Hepatic stellate cell (primary cell): ENCODE measurements at regions not wholly inside any gene's neighbourhood (a gene's known extent, or its start where the extent isn't known, plus 50 kb on each side); places are given as distances from the start of the nearest gene placed in this dataset.
"Not testable (repeated sequence)": the region's sequence is repeated elsewhere in the genome, so short reads cannot be mapped to it uniquely, and the experiment has no call there.

Source experiments
- DNase-seq: peaks from one replicate; pipeline ENCODE4 v3.0.0; 2011; ENCODE audit warnings: low spot score

DNA sequence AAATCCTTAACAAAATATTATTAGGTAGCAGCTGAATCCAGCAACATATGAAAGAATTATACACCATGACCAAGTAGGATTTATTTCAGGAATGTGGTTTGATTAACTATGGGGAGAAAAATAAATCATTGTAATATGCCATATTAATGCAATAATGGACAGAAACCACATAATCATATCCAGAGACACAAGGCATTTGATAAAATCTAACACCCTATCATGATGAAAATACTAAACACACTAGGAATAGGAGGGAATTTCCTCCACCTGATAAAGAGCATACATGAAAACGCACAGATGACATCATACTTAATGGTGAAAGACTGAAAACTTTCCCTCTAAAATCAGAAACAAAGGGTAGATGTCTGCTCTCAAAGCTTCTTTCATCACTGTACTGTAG lies 238.9 kb downstream of the PHLDA1 start:
- DNase-seq = no peak

DNA sequence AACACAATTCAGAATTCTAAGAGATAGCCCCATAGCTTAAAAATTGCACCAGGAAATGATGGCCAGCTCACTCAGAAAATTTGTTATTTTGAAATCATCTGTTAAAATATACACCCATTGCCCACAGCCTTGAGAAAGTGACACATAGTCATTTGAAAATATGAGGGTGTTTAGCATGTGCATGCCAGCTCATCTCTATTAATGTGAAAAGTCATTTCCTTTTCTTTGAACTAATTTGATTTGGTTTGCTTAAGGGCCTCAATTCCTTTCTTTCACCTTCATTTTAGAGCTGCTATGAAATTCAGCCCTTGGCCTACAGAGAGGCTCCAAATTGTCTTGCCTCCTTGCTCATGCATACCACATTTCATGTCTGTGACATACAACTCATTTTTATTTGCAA lies 241.4 kb downstream of the PHLDA1 start:
- no peak for DNase-seq

DNA sequence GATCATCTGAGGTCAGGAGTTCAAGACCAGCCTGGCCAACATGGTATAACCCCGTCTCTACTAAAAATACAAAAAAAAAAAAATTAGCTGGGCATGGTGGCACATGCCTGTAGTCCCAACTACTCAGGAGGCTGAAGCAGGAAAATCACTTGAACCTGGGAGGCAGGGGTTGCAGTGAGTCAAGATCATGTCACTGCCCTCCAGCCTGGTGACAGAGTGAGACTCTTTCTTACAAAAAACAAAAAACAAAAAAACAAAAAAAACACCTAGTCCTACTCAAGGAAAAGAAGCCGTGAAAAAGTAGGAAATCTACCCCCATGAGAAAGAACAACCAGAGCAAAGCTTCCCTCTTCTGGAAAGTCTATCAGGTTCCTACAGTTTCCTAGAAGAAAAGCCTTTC lies 244.4 kb downstream of the PHLDA1 start:
- not testable (repeated sequence) for DNase-seq

DNA sequence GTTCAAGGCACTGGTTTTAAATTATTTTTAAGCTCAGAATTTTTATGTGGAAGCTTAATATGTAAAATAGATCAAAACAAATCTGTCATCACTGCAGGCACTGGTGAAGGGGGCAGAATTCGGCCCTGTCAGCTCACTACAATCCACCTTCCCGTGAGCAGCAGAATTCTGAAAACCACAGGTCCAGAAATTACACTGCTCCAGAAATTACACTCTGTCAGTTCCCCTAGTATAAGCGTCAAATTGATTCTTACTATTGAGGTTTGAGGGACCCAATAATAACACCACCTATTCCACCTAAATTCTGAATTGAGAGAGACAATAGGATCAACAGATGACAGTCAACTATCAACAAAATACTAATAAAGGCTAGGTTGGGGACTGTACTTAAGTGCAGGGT lies 245.5 kb downstream of the PHLDA1 start:
- DNase-seq = no peak

DNA sequence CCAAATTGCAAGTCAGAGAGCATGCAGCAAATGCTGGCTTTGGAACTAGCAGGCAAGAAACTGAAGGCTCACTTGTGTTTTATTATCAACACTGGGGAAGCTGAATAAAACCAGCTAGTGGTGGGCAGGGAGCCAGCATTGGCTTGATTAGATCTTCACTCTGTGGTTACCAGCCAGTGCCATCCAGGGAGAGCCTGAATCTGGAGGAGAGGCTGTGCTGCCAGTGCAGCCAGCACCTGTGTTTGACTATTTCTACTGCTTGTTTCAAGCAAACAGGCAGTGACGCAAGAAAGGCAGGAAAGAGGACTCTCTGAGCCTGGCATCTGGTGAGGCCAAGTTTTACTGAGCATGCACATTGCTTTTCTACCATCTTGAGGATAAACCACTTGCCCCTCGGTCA lies 247.0 kb downstream of the PHLDA1 start:
- DNase-seq = no peak

DNA sequence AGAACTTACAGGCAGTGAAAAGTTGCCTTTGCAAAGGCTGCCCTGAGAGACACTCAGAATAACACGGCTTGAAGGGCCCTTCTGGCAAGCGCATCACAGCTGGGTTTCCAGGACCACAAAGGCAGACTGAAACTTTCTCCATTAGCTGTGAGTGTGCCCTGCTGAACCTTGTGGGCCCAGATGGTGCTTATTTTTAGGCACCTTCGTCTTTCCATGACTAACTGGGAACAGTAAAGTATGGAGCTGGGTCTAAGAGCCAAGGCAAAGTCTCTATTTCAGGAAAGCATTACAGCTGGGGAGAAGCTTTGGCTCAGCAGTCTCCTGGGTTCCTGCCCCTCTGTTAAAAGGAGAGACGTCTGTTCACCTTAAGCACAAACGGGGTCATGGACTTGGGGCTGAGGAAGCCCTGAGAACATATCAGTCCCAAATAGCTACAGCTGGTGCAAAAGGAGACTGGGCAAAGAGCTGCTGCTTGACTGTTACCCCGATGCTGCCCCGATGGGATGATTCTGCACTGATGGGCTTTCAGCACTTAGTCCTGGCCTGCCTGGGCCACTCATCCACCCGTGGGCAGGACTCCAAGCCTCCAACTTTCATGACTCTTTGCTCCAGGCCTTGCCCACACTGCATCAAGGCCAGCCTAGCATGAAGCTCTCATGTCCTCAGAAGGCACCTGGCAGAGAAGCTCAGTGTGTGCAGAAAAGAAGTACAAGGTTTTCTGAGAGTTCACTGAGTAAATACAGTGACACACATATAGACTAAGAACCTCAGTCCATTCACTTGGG lies 248.3 kb downstream of the PHLDA1 start:
- DNase-seq = no peak

DNA sequence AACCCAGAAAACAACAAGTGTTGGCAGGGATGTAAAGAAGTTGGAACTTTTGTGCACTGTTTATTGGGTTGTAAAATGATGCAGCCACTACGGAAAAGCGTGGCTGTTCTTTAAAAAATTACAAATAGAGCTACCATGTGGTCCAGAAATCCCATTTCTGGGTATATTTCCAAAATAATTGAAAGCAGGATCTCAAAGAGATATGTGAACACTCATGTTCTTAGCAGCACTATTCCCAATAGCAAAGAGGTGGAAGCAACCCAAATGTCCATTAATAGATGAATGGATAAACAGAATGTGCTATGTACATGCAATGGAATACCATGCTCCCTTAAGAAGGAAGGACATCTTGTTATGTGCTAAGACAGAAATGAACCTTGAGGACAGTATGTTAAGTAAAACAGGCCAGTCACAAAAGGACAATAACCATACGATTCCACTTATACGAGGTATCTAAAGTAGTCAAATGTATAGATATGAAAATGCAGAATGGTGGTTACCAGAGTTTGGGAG lies 249.5 kb downstream of the PHLDA1 start:
- no peak for DNase-seq

DNA sequence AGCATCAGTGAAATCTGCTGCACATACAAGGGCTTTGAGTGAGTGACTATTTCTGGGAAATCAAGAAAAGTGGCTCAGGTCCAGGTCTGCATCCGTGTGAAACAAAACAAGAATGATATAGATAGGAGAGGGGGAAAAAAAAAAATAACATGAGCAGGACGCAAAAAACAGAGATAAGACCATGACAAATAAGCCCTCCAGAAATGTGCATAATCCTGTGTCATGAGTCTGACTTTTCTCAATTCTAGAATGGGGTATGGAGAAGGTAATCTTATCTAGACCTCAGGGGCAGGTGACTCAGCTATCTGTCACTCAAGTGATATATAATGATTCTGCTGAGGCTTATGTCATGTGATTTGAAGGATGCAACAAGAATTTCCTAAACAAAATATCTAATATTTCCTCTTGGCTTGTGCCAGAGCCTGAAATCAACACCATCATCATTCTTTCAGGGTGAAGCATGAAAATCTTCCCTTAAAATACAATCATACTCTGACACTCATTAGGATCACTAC lies 250.0 kb downstream of the PHLDA1 start:
- DNase-seq = no peak

DNA sequence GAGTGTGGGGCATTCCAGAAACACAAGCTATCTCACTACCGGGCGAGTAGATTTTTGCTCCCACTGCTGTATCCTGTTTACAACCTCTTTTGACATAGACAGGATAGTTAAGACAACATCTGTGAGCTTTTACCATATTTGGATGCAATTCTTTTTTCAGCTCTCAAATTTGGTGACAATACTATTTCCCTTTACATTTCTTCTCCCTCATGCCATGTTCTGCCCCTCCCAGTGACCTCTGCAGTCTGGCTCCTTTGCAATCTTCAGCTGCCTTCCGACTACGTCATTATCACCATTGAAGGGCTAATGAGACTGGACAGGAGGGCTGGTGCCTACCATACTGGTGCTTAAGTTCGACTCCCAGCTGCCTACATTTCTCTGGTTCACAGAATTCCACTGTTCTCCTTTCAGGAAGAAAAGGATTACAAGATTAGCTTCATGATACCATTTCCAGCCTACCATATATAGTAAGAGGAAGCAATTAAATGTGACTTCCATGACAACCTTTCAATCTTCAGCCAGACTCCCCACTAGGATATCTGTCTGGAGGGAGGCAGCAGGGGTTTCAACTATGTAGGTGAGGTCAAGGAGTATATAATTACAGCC lies 251.6 kb downstream of the PHLDA1 start:
- no peak for DNase-seq

DNA sequence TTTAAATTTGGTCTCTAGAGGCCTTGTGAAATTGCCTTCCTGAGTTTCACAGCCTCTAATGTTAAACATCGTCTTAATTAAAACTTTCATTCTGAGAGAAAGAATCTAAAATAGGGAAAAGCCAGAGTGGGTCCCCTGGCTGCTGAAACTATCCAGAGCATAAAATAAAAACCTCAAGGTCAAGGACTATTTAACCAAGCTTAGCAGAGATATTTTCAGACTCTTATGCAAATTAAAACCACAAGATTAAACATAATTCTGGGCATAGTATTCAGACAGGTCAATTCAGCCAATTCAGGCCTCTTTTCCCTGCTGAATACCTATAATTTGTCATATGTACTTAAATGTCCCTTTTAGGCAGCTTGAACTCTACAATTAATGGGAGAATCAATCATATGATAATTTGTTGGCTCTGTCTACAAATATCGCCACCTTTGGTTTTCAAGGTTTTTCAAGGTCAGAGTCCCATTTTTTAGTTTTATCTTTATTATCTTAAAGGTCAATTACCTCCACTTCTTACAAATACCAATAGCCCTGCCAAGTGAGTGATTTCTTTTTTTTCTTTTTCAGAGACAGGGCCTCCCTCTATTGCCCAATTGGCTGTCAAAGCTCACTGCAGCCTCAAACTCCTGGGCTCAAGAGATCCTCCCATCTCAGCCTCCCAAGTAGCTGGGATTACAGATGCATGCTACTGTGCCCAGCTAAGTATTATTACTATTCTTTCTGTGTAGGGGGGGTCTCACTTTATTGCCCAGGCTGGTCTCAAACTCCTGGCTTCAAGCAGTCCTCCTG lies 257.1 kb downstream of the PHLDA1 start:
- no peak for DNase-seq

DNA sequence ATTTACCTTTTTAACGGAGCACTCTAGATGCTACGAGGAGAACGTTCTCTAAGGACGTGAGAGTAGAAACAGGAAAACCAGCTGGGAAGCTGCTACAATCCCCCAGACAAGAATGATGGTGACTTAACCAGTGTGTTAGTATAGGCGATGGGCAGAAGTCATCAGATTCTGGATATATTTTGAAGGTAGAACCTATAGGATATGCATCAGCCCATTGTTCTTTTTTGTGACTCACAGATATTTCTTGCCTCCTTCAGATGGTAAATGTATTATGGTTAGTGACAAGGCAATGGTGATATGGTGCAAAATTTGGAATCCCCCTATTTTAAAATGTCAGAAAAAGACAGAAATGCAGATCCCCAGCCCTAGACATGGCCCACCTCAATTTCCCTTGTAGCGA lies 258.2 kb downstream of the PHLDA1 start:
- DNase-seq = no peak

DNA sequence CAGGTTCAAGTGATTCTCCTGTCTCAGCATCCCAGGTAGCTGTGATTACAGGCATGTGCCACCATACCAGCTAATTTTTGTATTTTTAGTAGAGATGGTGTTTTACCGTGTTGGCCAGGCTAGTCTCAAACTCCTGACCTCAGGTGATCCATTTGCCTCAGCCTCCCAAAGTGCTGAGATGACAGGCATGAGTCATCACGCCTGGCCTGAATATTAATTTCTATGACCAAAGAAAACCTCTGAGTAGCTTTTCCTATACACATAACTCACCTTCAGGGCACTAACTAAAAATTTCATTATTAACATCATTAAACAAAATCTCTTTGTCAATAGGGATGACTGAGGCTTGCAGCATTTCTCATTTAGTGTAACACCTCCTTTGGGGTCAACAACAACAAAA lies 259.6 kb upstream of the KRR1 start:
- DNase-seq = no peak

DNA sequence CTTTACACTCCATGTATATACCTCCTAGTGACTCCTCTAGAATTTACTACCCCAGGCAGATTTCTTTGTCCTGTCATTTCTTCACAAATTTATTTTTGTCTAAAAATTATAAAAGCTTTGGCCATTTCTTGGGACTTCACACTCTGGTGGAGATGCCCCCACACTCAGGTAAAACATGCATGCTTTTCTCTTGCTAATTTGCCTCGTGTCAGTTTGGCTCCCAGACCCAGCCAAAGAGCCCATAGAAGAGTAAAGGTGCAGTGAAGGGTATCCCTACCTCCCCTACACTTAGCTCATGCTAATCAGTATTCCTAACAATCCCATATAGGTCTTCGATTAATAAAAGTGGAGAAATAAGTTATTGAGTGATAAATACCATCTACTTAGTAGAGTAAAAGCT lies 256.5 kb upstream of the KRR1 start:
- DNase-seq = no peak

DNA sequence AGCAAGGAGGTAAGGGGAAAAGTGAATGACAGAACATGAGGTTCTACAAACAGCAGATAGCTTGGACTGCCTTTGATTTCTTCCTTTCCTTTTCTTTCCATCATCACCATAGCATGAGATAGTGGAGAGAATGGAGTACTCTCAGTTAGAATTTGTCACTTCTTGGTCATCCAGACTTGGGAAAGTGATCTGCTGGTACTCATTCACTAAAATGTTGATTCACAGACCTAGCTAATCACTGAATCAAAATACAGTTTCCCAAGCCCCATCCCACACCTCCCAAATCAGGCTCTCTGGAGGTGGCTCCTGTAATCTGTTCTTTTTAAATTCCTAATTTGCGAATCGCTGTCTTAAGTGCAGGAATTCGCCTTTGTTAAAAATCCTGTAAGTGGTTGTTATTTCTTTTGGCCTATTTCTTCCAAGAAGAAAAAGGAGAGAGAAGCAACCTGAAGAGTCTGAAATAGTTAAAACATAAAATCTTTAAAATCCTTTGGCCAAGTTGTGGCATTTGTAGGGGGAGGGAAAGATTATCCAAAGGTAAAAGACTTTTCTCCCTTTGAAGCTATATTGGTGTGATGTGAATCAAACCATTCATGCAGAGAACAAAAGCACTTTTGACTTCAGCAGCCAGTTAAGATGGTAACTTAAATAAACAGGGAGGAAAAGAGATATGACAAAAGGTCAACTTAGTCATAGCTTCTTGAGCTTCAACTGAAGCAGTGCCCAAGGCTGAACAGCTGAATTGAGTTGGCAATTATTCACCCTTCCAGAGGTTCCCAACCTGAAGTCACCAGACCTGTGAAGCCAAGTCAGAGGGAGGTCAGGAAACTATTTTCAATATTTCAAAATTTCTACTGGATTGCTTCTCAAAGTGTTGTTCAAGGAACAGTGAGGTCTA lies 255.1 kb upstream of the KRR1 start:
- no peak for DNase-seq

DNA sequence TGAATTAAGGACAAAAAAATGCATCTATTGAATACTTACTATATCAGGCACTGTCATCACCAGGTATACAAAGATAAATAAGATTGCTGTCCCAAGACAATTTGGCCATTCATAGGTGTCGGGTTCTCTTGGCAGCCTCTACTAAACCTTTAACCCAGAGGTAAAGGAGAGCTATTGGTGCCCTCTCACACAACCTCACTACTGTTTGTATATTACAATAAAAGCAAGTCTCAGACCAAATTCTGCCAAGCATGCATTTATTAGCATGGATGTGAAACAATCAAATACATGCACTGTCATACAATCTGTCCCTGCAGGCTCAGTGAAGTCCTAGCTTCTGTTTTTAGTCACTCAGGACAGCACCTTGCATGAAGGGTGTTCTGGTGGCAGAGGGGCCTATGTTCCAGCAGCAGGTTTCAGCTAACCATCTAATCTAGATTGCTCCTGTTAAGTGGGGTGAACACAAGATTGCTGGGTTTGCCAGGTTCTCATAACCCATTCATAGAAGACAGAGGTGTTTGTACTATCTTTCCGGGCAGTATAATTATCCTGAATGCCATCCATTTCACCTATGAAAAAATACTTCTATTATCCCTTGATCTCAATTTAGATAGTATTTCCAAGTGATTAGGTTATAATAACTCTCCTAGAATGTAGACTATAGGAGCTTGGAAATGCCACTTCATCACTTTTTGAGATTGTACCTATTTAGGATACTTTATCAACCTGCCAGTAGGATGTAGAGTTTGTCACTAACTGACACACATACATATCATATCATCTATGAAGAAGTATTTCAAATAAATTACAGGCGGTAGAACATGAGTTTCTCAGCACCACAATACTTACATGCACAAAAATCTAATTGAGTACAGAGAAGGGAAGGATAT lies 254.0 kb upstream of the KRR1 start:
- no peak for DNase-seq

DNA sequence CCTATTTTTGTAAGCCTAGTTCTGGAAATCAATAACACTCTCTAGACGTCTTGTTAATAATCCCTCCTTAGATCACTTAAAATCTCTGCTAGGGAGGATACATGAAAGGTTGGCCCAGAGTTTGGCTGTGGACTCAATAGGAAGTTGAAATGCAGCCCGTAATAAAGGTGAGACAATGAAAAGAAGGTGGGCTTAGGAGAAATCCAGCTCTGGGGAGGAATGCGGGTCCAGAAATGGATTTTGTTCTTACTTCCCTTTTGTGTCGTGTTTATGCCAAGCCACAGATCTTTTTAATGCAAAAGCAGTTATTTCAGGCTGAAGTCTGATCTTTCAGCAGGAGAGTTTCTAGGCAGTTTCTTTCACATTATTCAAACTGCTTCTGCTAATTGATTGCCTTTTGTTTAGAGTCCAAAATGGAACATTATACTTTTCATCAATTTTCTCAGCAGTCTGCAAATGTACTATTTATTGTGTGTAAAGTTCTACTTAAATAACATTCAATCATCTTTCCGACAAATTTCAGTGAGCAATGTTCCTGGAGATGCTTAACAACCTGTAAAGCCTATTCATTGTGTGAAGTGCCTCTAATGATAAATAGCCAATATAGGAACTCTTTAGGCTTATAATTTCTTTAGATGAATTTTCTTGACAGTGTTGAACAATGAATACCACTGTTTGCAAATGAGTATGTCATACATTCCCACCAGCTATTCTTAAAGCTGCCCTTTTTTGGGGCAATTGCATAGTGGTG lies 252.9 kb upstream of the KRR1 start:
- no peak for DNase-seq

DNA sequence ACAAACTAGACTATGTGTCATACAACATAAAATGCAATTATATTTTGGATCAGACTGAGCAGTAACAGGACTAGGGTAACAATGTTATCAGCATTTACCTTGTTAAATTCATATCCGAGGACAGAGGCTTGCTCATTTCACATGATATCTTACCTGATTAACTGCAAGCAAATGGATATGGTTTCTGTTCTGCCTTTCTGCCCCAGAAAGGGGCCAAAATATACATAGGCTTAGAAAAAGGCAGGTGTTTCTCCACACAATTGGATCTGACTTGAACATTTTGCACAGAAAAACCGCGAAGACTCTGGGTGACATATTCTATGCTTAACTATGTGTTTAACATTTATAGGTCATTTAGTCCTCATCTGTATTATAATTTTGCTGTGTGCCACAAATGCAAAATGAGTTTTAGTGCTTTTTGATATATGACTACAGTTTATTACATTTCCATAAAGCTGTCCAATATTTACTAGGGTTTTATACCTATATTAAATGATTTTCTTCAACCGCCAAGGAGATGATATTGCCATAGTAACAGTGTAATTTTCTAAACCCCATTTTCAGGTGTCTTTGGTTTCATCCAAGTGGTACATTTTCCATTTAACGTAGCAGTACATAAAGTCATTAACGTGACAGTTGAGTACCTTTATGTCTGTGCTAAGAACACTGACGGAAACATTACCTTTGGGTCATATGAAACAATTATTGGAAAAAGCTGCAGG lies 249.3 kb upstream of the KRR1 start:
- DNase-seq = no peak

DNA sequence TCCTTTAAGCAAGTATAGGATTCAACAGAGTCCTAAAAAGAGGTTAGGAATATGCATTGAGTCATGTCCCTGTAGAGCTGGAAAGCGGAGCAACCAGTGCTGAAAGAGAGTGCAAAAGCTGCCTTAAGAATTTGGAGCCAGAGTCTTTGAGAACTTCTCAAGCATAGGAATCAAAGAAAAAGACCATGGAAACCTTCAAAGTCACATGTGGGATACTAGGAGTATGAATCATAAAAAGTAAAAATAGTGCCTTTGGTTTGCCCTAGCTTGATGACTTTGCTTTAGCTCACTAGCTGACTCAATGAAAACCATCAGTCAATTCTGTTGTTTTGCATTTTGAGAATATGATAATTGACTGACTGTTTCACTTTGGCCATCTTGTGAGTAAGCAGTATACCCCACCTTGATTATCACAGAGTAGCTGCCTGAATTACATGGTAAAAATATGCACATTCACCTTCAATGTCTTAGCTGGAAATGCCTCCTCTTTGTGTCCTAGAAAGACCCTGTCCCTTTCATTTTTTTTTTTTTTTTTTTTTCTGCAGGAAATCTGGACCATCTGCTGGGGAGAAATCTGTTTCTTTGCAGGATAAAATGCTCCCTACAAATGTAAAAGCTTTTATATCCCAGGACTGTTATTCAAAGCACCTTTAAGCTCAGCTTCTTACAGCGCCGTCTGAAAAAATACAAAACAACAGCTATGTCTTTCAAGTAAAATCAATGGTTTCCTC lies 248.6 kb upstream of the KRR1 start:
- peak; percentile 55 for DNase-seq

DNA sequence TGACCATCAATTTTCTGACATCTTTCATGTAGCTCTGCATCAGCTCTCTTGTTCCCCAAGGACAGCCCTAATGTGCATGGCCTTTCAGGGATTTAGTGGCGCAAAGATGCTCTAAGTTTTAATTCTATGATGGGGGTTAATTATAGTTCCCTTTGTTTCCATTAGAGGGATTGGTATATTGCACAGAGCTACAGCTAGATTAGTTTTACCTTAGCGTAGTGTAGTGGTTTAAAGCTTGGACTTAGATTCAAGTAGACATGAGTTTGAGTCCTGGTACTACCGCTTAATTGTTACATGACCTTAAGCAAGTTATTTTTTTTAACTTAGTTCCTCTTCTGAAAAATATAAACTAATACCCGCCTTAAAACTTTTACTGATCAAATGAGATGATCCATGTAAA lies 247.8 kb upstream of the KRR1 start:
- DNase-seq = no peak
